ENCODE measurements at regions not wholly inside any gene's neighbourhood (a gene's known extent, or its start where the extent isn't known, plus 50 kb on each side); places are given as distances from the start of the nearest gene placed in this dataset.

- ChIA-PET CTCF (no interaction called here), POLR2A (no interaction called here)
- Histone ChIP-seq H3K4me2 (replicated peaks; ENCODE audit: low read depth, low read length, poor library complexity, severe bottlenecking) (no peak overlapping the region), H3K27ac (ENCODE audit: low read length in 2 of 2) (no peak overlapping the region), H3K27me3 (replicated peaks in 1 of 4; ENCODE audit: control extremely low read depth in 1 of 4, control insufficient read depth in 3 of 4, insufficient read depth in 4 of 4, low read length in 3 of 4) (no peaks in the 10 kb centered on the region), H3K4me3 (ENCODE audit: control extremely low read depth in 1 of 5, extremely low read depth in 1 of 5, insufficient read depth in 1 of 5, low read depth in 2 of 5, low read length in 4 of 5) (no peak overlapping the region), H3K9ac (ENCODE audit: low read length) (no peak overlapping the region), H2AFZ (ENCODE audit: insufficient read depth, low read depth, low read length, poor library complexity, severe bottlenecking) (no peak overlapping the region), H3K79me2 (ENCODE audit: control insufficient read depth, insufficient read depth, low read length) (no peaks in the 10 kb centered on the region), H4K20me1 (ENCODE audit: control insufficient read depth, insufficient read depth, low read length, poor library complexity, severe bottlenecking) (no peaks in the 10 kb centered on the region), H3K36me3 (replicated peaks in 1 of 2; ENCODE audit: control extremely low read depth in 1 of 2, control insufficient read depth in 1 of 2, extremely low read depth in 1 of 2, insufficient read depth in 2 of 2, low read length in 1 of 2) (no peaks in the 10 kb centered on the region), H3K4me1 (ENCODE audit: control insufficient read depth in 2 of 2, insufficient read depth in 2 of 2, low read length in 2 of 2) (no peaks in the 10 kb centered on the region), H3K9me3 (ENCODE audit: control extremely low read depth in 1 of 3, control insufficient read depth in 2 of 3, insufficient read depth in 1 of 3, low read length in 2 of 3) (no peaks in the 10 kb centered on the region)
- Mint-ChIP-seq H3K4me1 (no peaks in the 10 kb centered on the region), H3K27me3 (peaks cover 3% of the 10 kb centered on the region), H3K9me3 (ENCODE audit: insufficient read depth) (no peaks in the 10 kb centered on the region), H3K4me3 (no peak overlapping the region), H3K27ac (no peak overlapping the region)
- DNase-seq = no peak
- TF ChIP-seq EZH2 (IDR thresholded peaks at IDR 0.05; ENCODE audit: borderline replicate concordance, insufficient read depth, low read depth, low read length, poor library complexity, severe bottlenecking) = no peak
- no peak for TF ChIP-seq CTCF (IDR thresholded peaks at IDR 0.05)
- intact Hi-C loops (cut with micrococcal nuclease) = no loop called here
- 94% methylated on average over 2 of the region's 2 CpGs for WGBS (ENCODE audit: insufficient coverage)
- no peak for ATAC-seq (ENCODE audit: low read depth)
Measured at GRCh38 chr5:67677422-67677970, 480.9 kb upstream of the CD180 start.

GRCh38 chr5:67676863-67677262 is 480.3 kb upstream of the CD180 start:
- peaks cover 3% of the 10 kb centered on the region for H3K27me3 Mint-ChIP-seq
- Histone ChIP-seq H3K4me1 (ENCODE audit: control insufficient read depth in 2 of 2, insufficient read depth in 2 of 2, low read length in 2 of 2) (no peaks in the 10 kb centered on the region), H3K9ac (ENCODE audit: low read length) (no peak overlapping the region), H3K27me3 (replicated peaks in 1 of 4; ENCODE audit: control extremely low read depth in 1 of 4, control insufficient read depth in 3 of 4, insufficient read depth in 4 of 4, low read length in 3 of 4) (no peaks in the 10 kb centered on the region), H3K36me3 (replicated peaks in 1 of 2; ENCODE audit: control extremely low read depth in 1 of 2, control insufficient read depth in 1 of 2, extremely low read depth in 1 of 2, insufficient read depth in 2 of 2, low read length in 1 of 2) (no peaks in the 10 kb centered on the region), H3K9me3 (ENCODE audit: control extremely low read depth in 1 of 3, control insufficient read depth in 2 of 3, insufficient read depth in 1 of 3, low read length in 2 of 3) (no peaks in the 10 kb centered on the region), H3K4me3 (ENCODE audit: control extremely low read depth in 1 of 5, extremely low read depth in 1 of 5, insufficient read depth in 1 of 5, low read depth in 2 of 5, low read length in 4 of 5) (no peak overlapping the region), H4K20me1 (ENCODE audit: control insufficient read depth, insufficient read depth, low read length, poor library complexity, severe bottlenecking) (no peaks in the 10 kb centered on the region), H3K79me2 (ENCODE audit: control insufficient read depth, insufficient read depth, low read length) (no peaks in the 10 kb centered on the region), H3K4me2 (replicated peaks; ENCODE audit: low read depth, low read length, poor library complexity, severe bottlenecking) (no peak overlapping the region), H2AFZ (ENCODE audit: insufficient read depth, low read depth, low read length, poor library complexity, severe bottlenecking) (no peak overlapping the region), H3K27ac (ENCODE audit: low read length in 2 of 2) (no peak overlapping the region)
- no peak overlapping the region for H3K27ac Mint-ChIP-seq
- DNase-seq (no peak), ATAC-seq (ENCODE audit: low read depth) (no peak)
- ChIA-PET CTCF (no interaction called here), POLR2A (no interaction called here)
- H3K4me3 Mint-ChIP-seq = no peak overlapping the region
- no peak for TF ChIP-seq CTCF (IDR thresholded peaks at IDR 0.05)
- no CpG with 5 or more reads among the region's 2 CpGs for WGBS (ENCODE audit: insufficient coverage)
- intact Hi-C loops (cut with micrococcal nuclease) = no loop called here
- no peaks in the 10 kb centered on the region for H3K4me1 Mint-ChIP-seq
- no peaks in the 10 kb centered on the region for H3K9me3 Mint-ChIP-seq (ENCODE audit: insufficient read depth)

Measured in B cell (primary cell).